ENCODE measurements at regions not wholly inside any gene's neighbourhood (a gene's known extent, or its start where the extent isn't known, plus 50 kb on each side); places are given as distances from the start of the nearest gene placed in this dataset.

- TF ChIP-seq CTCF (IDR thresholded peaks at IDR 0.05; ENCODE audit: poor library complexity) (no peak), EZH2 (IDR thresholded peaks at IDR 0.05; ENCODE audit: borderline replicate concordance) (no peak), EZH2phosphoT487 (IDR thresholded peaks at IDR 0.05; ENCODE audit: low read depth, severe bottlenecking, unreplicated experiment) (no peak)
These were observed 653.1 kb downstream of the LIG4 start for GRCh38 chr13:107562203-107562602.

Data from hepatocyte (in vitro differentiated cells).